Middle frontal gyrus (tissue), 1 donor: ENCODE measurements at regions not wholly inside any gene's neighbourhood (a gene's known extent, or its start where the extent isn't known, plus 50 kb on each side); places are given as distances from the start of the nearest gene placed in this dataset.

ENCODE experiments used
- DNase-seq: peaks from one replicate; pipeline ENCODE4 v3.0.0-alpha.2; 2015; ENCODE audit warnings: low spot score; ENCODE audit errors: extremely low spot score

DNA sequence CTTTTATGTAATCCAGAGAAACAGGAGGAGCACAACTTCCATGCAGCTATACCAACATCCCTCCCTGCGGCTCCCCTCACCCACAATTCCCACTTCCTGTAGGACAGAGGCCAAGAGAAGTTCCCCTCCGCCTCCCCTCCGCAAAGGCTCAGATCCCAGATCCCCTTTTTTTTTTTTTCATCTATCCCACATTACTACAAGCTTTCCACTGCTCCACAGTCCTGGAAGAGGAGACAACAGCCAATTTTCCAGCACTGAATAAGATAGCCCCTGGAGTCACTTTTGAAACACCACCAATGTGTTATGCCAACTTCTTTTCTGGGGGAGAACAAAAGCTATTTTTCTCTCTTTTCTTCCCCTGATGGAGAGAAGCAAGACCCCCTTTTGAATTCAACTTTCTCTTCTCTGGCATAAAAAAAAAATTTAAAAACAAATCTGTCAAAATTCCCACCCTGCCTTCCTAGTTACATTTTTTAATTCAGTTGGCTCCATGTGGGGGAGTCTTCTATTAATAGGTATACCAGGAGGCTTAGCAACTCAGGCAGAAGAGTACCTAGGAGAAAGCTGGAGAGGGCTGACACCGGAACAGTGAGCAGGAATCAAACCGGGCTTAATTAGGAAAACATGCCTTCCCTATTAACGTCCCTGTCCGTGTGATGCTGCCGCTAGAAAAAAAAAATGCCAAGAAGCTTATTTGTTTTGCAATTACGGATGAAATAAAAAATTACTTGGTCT is 543.4 kb downstream of the BUD13 start:
- no peak for DNase-seq

GRCh38 chr11:116226731-116227130 is 546.1 kb downstream of the BUD13 start:
- DNase-seq = no peak

GRCh38 chr11:116225784-116226585 is 546.8 kb downstream of the BUD13 start:
- no peak for DNase-seq

DNA sequence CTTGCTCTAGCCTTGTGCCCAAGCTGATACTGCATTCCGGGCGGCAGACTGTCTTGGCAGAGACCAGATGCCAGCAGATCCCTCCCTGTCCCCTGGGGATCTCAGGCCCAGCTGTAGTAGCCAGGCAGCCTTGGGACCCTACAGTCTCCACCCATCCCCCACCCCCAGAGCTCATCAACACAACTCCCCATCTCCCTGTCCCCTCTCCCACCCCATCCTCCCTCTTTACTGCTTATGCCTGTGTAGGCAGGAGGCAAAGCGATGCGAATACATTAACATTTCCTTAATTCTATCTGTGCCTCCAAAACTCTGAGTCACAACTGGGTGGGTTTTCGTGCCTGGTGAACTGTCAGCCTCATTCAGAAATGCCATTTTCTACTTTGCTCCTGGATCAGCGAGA is 547.6 kb downstream of the BUD13 start:
- DNase-seq = no peak

- no peak for DNase-seq
Observed at GRCh38 chr11:116224889-116225200, 547.9 kb downstream of the BUD13 start.

DNA sequence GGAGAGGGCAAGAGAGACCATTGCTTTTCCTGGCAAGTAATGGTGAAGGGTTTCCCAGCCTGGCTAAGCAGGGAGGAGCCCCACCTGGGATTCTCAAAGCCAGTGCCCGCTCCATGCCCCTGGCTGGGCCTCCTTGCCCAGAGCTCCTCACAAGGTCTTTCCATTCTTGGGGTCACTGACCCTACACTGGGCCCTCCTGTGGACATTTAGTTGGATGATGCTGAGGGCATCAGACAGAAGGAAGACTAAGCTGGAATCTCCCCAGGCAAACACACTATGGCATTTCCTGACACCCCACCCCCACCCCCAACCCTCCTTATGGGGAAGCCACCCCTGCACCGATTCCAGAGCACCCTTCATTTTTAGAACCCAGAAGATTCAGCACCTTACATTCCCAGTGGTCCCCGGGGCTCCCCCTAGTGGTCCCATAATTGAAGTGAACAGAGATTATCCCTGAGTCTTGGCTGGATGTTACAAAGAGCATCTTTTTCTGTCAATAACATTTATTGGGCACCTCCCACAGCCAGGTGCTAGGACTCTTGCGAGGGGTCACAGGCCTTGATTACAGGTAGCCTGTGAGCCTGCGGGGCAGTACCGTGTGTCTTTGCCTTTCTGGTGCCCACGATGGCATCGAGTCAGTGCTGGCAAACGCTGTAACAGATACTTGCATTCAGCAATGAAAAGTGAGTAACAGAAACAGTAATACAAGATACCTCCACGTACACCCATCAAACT is 548.5 kb downstream of the BUD13 start:
- DNase-seq = no peak

GRCh38 chr11:116221351-116221750 is 551.4 kb downstream of the BUD13 start:
- no peak for DNase-seq

DNA sequence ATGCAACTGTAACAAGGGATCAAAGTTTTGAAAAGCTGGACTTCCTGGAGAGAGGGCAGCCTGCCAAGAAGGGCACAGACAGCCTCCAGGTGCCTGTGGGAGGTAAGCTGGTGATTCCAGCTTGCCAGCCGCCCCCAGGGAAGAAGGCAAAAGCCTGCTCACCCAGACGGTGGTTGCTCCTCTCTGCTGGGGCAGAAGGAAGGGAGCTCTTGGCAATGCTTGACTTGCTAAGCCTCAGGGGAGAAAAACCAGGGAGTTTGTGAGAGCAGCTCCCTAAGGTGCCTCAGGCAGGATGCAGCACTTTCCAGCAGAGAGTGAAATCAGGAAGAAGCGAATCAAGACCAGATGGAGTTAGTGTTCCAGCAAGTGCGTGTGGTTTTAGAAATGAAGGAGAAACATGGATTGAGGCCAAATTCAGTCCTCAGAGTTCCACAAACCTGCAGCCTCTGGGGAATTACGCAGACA is 553.6 kb downstream of the BUD13 start:
- peak; percentile 42 for DNase-seq

- no peak for DNase-seq
Observed at GRCh38 chr11:116217441-116217840, 555.3 kb downstream of the BUD13 start.

DNA sequence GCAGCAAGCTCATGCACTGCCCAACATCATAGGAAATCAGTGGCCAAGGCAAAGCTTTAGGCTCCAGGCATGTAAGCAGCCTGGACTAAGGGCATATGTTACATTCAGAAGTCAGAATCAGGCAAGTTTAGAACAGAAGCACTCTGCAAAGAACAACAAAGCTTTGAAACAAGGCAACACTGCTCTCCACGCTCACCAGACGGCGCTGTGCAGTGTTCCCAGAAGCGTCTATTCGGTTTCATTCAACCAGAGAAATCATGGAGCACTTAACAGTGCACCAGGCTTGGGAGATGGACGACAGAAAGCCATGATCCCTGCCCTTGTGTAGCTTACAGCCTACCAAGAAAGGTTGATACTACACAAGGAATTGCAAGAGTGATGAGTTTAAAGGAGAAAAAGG is 555.8 kb downstream of the BUD13 start:
- DNase-seq = no peak

DNA sequence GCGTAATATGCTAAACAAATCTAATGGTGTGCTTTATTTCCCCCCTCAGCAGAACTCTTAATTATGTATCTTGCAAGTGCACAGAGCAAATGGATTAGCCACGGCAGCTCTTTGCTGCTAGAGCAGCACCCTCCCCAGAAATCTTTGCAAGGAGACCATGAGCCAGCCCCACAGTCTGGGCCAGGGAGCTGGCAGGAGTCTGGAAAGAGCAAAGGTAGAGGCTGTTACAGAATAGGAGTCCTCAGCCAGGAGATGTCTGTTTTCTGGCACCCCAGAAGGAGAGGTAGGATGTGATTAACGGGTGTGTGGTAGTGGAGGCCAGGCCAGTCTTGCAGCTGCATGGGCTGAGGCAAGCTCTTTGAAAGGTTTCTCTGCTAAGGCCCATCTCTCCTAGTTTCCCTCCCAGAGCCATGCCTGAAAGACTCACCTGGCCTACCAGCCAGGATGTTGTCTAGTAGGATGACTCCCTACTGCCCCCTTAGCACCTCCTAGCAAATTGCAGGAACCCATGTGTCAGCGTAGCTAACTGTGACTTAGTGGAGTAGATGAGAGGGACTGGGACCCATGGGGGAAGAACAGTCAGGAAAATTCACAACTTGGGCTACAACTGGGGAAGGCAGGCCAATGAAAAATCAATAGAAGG is 557.2 kb downstream of the BUD13 start:
- no peak for DNase-seq

DNA sequence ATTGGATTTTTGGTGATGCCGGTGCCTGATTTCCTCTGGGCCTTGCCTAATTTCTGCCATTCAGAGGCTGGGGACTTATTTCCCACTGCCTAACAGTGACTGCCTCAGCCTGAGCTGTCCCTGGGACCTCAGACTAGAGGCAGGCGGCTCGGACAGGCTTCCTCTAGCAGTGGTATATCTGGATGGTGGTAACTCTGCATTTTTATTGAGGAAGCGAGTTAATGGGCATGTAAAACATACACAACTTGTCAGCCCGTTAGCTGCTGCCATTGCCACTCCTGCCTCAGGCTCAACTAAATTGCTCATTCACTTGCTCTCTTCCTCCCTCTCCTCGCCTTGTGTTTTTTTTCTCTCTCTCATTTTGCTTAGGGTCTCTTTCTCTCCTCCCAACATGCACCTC is 561.6 kb downstream of the BUD13 start:
- DNase-seq = no peak

DNA sequence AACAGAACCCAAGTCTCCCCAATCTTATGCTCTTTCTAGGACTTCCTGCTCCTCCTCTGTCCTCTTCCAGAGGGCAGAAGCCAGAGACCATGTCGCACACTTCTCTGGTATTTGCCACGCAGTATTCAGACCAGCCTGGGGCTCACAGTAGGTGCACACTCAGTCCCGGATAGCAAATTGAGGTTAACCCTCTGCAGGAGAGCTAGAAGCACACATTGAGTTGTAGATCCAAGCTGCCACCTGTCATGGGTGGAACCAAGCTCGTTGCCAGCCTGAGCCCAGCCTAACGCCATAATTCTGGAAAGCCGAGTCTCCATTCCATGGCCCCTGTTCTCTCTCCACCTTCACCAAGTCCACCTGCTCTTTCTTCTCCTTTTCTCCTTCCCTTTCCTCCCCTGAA is 562.1 kb downstream of the BUD13 start:
- no peak for DNase-seq

GRCh38 chr11:116209255-116209654 is 563.5 kb downstream of the BUD13 start:
- DNase-seq = no peak

- no peak for DNase-seq
Observed at GRCh38 chr11:116207421-116208141, 565.2 kb downstream of the BUD13 start.

DNA sequence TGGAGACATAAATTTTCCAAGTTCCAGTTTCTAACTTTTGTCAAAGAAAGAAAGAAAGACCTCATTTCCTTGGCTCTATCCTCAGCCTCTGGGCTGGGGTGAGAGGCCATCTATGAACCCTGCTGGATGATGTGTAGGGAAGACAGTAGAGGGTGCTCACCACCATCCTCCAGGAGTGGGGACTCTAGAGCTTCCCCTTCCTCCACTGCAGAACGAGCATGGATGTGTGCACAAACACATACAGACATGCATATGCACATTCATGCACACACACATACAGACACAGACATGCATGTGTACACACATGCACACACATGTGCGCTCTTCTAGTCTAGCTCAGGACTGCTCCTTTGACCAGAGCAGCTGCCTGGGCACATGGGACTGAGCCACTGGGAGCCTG is 565.8 kb downstream of the BUD13 start:
- no peak for DNase-seq

DNA sequence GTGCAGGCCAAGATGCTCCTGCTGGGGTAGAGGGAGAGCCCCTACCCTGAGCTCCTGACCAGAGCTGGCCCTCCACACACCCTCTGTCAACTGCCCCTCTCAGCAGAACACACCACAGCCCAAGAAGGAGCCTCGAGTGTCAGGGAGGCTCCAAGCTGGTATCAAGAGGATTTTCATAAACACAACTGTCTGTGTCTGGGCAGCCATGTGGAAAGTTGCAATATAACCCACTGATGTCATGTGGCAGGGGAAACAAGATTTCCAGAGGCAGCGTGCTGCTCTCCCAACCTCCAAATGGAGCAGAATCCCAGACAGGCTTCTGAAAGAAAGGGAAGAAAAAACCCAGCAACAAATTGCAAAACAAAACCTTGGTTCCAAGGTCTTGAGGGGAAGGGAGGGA is 569.9 kb downstream of the BUD13 start:
- DNase-seq = no peak

DNA sequence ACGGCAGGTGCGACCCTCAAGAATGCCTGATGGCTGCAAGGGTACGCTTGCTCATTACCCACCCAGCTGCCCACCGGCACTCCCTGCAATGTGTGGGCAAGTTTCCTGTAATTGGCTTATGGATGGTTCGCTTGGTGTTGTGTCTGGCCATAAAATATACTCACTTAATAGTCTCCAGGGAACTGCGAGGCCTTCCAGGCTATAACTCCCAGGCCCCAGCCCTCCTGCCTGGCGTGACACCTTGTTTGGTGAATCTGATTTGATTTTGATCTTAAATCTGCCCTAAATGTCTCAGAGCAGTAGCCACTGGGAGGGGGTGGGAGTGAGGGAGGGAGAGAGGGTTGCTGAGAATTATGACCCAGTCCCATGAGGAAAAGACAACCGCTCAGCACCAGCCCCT is 572.2 kb downstream of the BUD13 start:
- no peak for DNase-seq

- no peak for DNase-seq
Observed at GRCh38 chr11:116199182-116199581, 573.6 kb downstream of the BUD13 start.

DNA sequence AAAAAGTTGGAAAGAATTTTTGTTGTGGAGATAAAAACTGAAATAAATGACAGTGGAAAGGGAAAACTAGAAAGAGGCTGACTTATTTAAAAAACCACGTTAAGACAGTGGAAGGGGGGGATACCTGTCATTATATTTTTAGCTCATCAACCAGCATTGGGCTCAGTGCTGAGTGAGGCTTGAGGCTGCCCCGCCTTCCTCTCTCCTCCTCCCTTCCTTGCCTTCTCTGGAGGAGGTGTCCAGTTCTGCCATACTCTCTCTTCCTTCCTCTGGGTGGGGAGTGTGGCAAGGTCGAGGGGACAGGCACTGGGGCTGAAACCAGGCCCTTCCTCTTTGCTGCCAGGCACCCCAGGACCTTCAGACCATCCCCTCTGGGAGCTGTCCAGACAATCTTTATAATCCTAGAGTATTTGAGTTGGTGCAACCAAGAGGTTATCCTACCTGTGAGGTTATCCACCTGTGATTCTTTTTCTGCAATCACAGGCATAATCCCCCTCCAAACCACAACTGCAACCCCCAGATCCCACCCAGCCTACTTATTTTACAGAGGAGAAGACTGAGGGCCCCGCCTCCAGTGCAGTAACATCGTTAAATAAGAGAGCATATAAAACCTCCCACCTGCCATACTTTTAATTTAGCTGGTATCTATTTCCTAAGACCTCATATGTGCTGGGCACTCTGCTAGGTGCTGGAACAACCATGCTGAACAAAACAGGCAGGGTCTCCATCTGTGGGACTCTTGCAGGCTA is 578.5 kb downstream of the BUD13 start:
- no peak for DNase-seq
